ENCODE measurements at regions not wholly inside any gene's neighbourhood (a gene's known extent, or its start where the extent isn't known, plus 50 kb on each side); places are given as distances from the start of the nearest gene placed in this dataset.

DNA sequence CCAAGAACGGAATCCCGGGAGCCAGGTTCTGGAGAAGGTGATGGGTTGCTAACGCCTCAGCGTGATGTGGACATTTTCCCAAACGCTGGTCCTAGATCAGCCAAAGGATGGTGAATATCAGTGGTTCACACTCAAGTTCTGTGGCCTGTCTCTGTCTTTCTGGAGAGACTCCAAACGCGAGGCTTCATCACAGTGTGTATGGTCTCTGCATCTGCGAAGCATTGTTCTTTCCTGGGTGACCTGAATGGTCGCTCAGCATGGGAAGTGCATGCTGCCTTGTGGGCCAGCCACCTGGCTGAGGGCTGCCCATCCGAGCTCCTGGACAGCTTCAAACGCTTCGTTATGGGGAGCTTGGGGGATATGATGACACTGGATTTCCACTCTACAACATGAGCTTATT, 810.0 kb downstream of the TBC1D22A start:
- Histone ChIP-seq H3K9ac (ENCODE audit: low read length in 2 of 2) (no peak overlapping the region), H3K27ac (ENCODE audit: low read length) (no peak overlapping the region), H3K27me3 (ENCODE audit: control insufficient read depth in 1 of 2, insufficient read depth in 2 of 2, low read length in 2 of 2) (no peaks in the 10 kb centered on the region), H3K36me3 (ENCODE audit: control insufficient read depth in 2 of 2, insufficient read depth in 2 of 2, low read length in 2 of 2) (no peaks in the 10 kb centered on the region), H3K4me3 (ENCODE audit: low read length in 2 of 2) (no peak overlapping the region), H3K9me3 (ENCODE audit: control insufficient read depth in 2 of 2, low read length in 2 of 2) (no peaks in the 10 kb centered on the region), H3K4me1 (ENCODE audit: control insufficient read depth, insufficient read depth, low read length) (no peaks in the 10 kb centered on the region)

DNA sequence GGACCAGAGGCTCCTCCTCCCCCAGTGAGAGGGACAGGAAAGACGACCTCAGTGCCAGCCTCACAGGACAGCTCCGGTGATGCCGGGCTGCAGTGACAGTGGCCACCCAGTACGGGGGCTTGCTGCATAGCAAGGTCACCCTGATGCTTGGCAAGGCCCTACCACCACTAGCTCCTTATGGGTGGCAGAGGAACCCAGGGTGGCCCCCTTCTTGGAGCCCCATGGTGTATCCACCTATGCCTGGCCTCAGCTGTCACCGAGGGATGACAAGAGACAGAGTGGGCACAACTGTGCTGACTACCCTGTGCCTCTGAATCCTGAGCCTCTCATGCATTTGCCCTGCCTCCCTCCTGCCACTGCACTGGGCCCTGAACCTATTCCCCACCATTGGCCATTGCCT, 809.2 kb downstream of the TBC1D22A start:
- H3K27ac ChIP-seq (ENCODE audit: low read length), result no peak overlapping the region
- H3K36me3 ChIP-seq (ENCODE audit: control insufficient read depth in 2 of 2, insufficient read depth in 2 of 2, low read length in 2 of 2), result no peaks in the 10 kb centered on the region
- no peaks in the 10 kb centered on the region for H3K27me3 ChIP-seq (ENCODE audit: control insufficient read depth in 1 of 2, insufficient read depth in 2 of 2, low read length in 2 of 2)
- no peaks in the 10 kb centered on the region for H3K4me1 ChIP-seq (ENCODE audit: control insufficient read depth, insufficient read depth, low read length)
- H3K4me3 ChIP-seq (ENCODE audit: low read length in 2 of 2), result no peak overlapping the region
- H3K9ac ChIP-seq (ENCODE audit: low read length in 2 of 2), result no peak overlapping the region
- no peaks in the 10 kb centered on the region for H3K9me3 ChIP-seq (ENCODE audit: control insufficient read depth in 2 of 2, low read length in 2 of 2)

DNA sequence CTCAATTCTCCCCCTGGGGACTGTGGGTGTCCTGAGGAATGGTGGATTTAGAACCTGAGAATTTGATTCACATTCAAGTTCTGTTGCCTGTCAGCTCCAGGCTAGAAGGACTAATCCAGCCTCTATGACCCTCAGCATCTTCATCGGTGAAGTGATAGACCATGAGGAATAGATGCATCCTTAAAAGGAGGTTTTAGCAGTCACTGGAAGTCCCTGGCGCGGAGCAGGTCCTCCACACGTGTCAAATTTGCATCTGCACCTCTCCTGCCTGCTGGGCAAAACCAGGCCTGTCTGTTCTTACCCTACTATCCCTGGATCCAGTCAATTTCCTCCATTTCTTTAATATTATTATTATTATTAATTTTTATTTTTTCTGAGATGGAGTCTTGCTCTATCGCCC, 808.4 kb downstream of the TBC1D22A start:
- H3K27ac ChIP-seq (ENCODE audit: low read length), result no peak overlapping the region
- no peaks in the 10 kb centered on the region for H3K36me3 ChIP-seq (ENCODE audit: control insufficient read depth in 2 of 2, insufficient read depth in 2 of 2, low read length in 2 of 2)
- H3K4me1 ChIP-seq (ENCODE audit: control insufficient read depth, insufficient read depth, low read length), result no peaks in the 10 kb centered on the region
- H3K9me3 ChIP-seq (ENCODE audit: control insufficient read depth in 2 of 2, low read length in 2 of 2), result no peaks in the 10 kb centered on the region
- H3K9ac ChIP-seq (ENCODE audit: low read length in 2 of 2), result no peak overlapping the region
- no peak overlapping the region for H3K4me3 ChIP-seq (ENCODE audit: low read length in 2 of 2)
- no peaks in the 10 kb centered on the region for H3K27me3 ChIP-seq (ENCODE audit: control insufficient read depth in 1 of 2, insufficient read depth in 2 of 2, low read length in 2 of 2)

DNA sequence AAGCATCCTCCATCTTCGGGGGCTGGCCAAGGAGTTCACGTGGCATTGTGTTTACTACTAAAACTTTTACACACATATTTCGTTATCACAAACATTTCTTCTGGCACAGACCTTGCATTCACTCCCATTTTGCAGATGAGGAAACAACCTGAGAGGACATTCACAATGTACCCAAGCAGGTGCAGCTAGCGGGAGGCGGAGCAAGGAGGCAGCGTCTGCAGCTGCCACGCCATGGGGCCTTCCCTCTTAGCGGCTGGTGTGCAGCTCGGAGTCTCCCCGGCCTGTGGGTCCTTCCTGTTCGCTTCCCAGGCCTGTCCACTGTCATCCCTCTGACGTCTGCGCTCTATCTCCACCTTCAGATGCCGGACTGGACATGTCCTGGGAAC, 807.8 kb downstream of the TBC1D22A start:
- H3K36me3 ChIP-seq (ENCODE audit: control insufficient read depth in 2 of 2, insufficient read depth in 2 of 2, low read length in 2 of 2), result no peaks in the 10 kb centered on the region
- no peak overlapping the region for H3K4me3 ChIP-seq (ENCODE audit: low read length in 2 of 2)
- H3K27me3 ChIP-seq (ENCODE audit: control insufficient read depth in 1 of 2, insufficient read depth in 2 of 2, low read length in 2 of 2), result no peaks in the 10 kb centered on the region
- H3K4me1 ChIP-seq (ENCODE audit: control insufficient read depth, insufficient read depth, low read length), result peaks cover 4% of the 10 kb centered on the region
- H3K27ac ChIP-seq (ENCODE audit: low read length), result no peak overlapping the region
- H3K9ac ChIP-seq (ENCODE audit: low read length in 2 of 2), result no peak overlapping the region
- H3K9me3 ChIP-seq (ENCODE audit: control insufficient read depth in 2 of 2, low read length in 2 of 2), result no peaks in the 10 kb centered on the region

DNA sequence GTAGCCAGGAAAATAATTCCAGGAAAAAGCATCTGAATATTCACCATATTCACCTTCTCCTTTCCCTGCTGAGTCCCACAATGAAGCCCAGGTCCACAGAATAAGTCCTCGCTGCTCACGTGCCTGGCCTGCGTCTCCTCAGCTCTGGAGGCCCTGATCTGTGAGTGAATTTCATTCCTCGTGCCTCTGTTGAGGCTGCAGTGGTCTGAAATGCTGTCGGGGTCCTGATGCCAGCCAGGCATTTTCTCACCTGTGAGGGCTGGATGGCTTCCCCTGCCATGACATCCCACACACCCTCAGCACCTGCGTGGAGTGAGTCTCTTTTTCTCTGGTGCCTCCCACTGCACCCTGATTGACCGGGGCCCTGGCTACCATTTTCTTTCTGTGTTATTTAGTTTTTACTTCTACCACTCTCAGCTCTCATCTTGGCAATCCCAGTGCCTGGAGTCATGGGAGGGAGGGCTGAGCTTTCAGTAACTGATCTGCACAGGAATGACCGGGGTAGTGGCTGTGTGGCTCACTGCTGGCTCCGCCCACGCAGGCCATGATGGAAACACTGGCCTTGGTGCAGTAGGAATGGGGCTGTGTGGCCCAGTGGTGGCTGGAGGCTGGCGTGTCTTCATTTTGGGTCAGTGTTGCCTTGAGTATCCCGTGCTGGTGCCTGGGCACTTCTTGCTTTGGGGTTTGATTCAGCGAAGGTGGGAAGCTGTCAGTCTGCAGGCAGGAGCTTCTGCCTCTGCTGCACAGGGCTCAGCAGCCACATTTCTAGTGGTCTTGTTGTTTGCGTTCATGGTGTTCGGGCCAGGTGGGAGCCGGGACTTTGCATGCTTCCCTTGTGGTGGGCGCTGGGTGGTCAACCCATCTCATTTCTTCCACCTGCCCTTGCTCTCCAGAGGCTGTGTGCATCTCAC, 807.2 kb downstream of the TBC1D22A start:
- no peaks in the 10 kb centered on the region for H3K9me3 ChIP-seq (ENCODE audit: control insufficient read depth in 2 of 2, low read length in 2 of 2)
- peaks cover 11% of the 10 kb centered on the region for H3K4me1 ChIP-seq (ENCODE audit: control insufficient read depth, insufficient read depth, low read length)
- H3K27ac ChIP-seq (ENCODE audit: low read length), result no peak overlapping the region
- no peak overlapping the region for H3K4me3 ChIP-seq (ENCODE audit: low read length in 2 of 2)
- H3K27me3 ChIP-seq (ENCODE audit: control insufficient read depth in 1 of 2, insufficient read depth in 2 of 2, low read length in 2 of 2), result no peaks in the 10 kb centered on the region
- H3K9ac ChIP-seq (ENCODE audit: low read length in 2 of 2), result no peak overlapping the region
- H3K36me3 ChIP-seq (ENCODE audit: control insufficient read depth in 2 of 2, insufficient read depth in 2 of 2, low read length in 2 of 2), result no peaks in the 10 kb centered on the region

DNA sequence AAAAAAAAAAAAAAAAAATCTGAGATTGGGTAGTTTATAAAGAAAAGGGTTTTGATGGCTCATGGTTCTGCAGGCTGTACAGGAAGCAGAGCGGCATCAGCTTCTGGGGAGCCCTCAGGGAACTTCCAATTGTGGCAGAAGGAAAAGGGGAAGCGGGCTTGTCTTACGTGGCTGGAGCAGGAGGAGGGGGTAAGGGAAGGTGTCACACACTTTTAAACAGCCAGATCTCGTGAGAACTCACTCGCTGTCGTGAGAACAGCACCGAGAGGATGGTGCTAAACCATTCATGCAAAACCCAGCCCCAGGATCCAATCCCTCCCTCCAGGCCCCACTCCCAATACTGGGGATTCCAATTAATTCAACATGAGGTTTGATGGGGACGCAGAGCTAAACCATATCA, 806.2 kb downstream of the TBC1D22A start:
- Histone ChIP-seq H3K4me3 (ENCODE audit: low read length in 2 of 2) (no peak overlapping the region), H3K27ac (ENCODE audit: low read length) (no peak overlapping the region), H3K4me1 (ENCODE audit: control insufficient read depth, insufficient read depth, low read length) (peaks cover 16% of the 10 kb centered on the region), H3K27me3 (ENCODE audit: control insufficient read depth in 1 of 2, insufficient read depth in 2 of 2, low read length in 2 of 2) (no peaks in the 10 kb centered on the region), H3K36me3 (ENCODE audit: control insufficient read depth in 2 of 2, insufficient read depth in 2 of 2, low read length in 2 of 2) (no peaks in the 10 kb centered on the region), H3K9me3 (ENCODE audit: control insufficient read depth in 2 of 2, low read length in 2 of 2) (no peaks in the 10 kb centered on the region), H3K9ac (ENCODE audit: low read length in 2 of 2) (no peak overlapping the region)

DNA sequence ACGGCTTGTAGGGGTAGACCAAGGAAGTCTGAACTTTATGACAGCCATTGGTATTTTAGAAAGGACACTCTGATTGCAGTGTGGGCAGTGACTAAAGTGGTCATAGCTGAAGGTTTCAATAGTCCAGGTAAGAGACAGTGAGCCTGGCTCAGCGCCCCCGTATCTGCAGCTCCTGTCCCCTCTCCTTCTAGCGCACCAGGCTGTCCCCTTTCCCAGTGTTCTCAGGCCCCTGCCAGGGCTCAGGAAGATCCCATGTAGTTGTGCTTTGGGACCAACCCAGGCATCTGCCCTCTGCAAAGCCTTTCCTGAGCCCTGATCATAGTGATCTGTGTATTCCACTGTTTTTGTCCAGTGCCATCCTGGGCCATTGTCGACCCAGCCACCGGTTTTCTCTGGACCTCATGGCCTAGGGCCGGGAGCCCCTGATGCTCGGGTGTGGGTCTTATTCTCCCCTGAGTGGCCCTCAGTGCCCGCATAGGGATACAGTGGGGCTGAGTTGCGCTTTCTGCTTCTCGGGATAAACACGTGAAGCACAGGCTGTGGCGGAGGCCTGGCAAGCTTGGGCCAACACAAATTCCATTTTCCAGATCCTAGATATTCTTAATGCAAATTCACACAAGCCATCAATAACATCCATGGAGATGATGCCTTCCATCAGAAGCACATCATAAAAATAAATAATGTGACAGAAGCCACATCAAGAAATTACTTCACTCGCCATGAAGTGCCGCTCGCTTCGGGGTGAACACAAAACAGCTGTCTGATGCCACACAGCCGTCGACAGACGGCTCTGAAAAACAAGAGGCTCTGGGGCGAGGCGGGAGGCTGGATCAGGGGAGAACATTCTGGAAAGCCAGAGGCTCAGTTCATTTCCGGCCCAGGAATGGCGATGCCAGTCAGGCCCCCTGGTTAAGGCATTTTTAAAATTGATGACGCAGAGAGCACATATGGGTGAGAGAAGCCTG, 805.0 kb downstream of the TBC1D22A start:
- H3K4me1 ChIP-seq (ENCODE audit: control insufficient read depth, insufficient read depth, low read length), result peaks cover 16% of the 10 kb centered on the region
- no peaks in the 10 kb centered on the region for H3K27me3 ChIP-seq (ENCODE audit: control insufficient read depth in 1 of 2, insufficient read depth in 2 of 2, low read length in 2 of 2)
- H3K27ac ChIP-seq (ENCODE audit: low read length), result no peak overlapping the region
- no peaks in the 10 kb centered on the region for H3K9me3 ChIP-seq (ENCODE audit: control insufficient read depth in 2 of 2, low read length in 2 of 2)
- no peak overlapping the region for H3K9ac ChIP-seq (ENCODE audit: low read length in 2 of 2)
- no peak overlapping the region for H3K4me3 ChIP-seq (ENCODE audit: low read length in 2 of 2)
- H3K36me3 ChIP-seq (ENCODE audit: control insufficient read depth in 2 of 2, insufficient read depth in 2 of 2, low read length in 2 of 2), result no peaks in the 10 kb centered on the region

DNA sequence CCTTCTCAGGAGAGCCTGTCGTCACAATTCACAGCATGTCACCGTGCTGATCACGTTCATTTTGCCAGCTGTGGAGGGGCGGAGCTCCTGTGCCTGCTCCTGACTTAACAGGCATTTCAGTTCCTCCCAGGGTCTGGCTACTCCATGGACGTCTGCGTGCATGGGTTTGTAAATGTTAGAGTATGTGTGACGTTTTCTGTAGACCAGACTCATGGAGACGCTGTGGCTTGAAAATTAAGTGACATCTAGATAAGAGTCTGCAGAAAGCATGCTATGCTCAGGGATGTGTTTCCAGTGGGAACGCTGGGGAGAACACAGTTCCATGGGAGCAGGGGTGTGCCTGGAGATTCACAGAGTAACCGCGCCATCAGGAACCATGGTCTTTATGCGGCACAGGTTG, 804.0 kb downstream of the TBC1D22A start:
- Histone ChIP-seq H3K4me3 (ENCODE audit: low read length in 2 of 2) (no peak overlapping the region), H3K9me3 (ENCODE audit: control insufficient read depth in 2 of 2, low read length in 2 of 2) (no peaks in the 10 kb centered on the region), H3K27me3 (ENCODE audit: control insufficient read depth in 1 of 2, insufficient read depth in 2 of 2, low read length in 2 of 2) (no peaks in the 10 kb centered on the region), H3K4me1 (ENCODE audit: control insufficient read depth, insufficient read depth, low read length) (peaks cover 16% of the 10 kb centered on the region), H3K27ac (ENCODE audit: low read length) (no peak overlapping the region), H3K9ac (ENCODE audit: low read length in 2 of 2) (no peak overlapping the region), H3K36me3 (ENCODE audit: control insufficient read depth in 2 of 2, insufficient read depth in 2 of 2, low read length in 2 of 2) (no peaks in the 10 kb centered on the region)

DNA sequence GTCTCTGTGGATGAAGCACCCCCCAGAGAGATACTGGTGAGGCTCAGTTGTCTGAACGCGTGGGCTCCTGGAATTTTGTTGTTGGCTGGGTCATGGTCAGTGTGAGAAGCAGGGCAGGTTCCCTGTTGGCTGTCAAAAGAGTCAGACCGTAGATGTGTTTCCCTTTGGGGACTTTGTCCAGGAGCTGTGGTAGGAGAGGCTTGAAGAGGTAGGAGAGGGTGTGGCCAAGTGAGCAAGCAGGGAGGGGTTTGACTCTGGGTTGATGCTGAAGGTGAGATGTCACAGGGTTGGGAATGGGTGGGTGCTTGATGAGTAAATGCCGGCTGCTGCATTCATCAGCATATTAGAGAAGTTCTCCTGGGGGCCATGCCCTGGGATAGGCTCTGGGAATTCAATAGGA, 803.2 kb downstream of the TBC1D22A start:
- no peaks in the 10 kb centered on the region for H3K36me3 ChIP-seq (ENCODE audit: control insufficient read depth in 2 of 2, insufficient read depth in 2 of 2, low read length in 2 of 2)
- no peak overlapping the region for H3K9ac ChIP-seq (ENCODE audit: low read length in 2 of 2)
- H3K27ac ChIP-seq (ENCODE audit: low read length), result no peak overlapping the region
- H3K9me3 ChIP-seq (ENCODE audit: control insufficient read depth in 2 of 2, low read length in 2 of 2), result no peaks in the 10 kb centered on the region
- no peaks in the 10 kb centered on the region for H3K27me3 ChIP-seq (ENCODE audit: control insufficient read depth in 1 of 2, insufficient read depth in 2 of 2, low read length in 2 of 2)
- no peak overlapping the region for H3K4me3 ChIP-seq (ENCODE audit: low read length in 2 of 2)
- H3K4me1 ChIP-seq (ENCODE audit: control insufficient read depth, insufficient read depth, low read length), result peaks cover 16% of the 10 kb centered on the region

DNA sequence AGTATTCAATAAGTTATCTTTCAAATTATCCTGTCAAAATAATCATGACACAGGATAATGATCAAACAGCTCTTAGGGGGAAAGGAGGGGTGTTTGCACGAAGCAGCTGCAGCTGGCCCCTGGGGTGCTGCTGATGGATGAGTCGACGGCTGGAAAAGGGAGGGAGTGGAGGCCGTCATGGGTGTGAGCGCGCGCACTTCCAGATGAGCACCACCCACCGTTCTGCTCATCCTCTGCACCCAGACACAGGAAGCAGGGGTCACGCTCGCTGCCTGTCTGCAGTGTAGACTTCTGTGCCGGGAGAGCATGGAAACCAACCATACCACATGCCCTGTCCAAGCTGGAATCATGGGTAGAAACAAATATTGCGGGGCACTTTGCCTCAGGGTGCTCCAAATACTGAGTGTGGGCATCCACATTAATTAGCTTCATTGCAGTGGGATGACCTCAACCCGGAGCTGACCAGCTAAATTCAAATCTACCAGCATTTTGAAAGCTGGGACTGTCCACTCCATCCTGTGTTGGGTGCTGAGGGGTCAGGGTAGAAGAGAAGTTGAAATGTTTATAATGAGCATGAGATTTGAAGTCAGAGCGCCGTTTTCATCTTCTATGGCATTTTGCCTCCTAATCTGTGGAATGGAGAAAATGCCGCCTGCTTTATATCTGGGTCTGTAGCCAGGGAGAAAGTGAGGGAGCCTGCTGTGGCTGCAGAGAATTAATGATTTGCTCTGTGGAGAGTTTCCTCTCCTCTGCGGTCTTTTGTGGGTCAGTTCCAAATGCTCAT, 802.4 kb downstream of the TBC1D22A start:
- Histone ChIP-seq H3K9ac (ENCODE audit: low read length in 2 of 2) (no peak overlapping the region), H3K9me3 (ENCODE audit: control insufficient read depth in 2 of 2, low read length in 2 of 2) (no peaks in the 10 kb centered on the region), H3K27ac (ENCODE audit: low read length) (no peak overlapping the region), H3K4me1 (ENCODE audit: control insufficient read depth, insufficient read depth, low read length) (peaks cover 16% of the 10 kb centered on the region), H3K27me3 (ENCODE audit: control insufficient read depth in 1 of 2, insufficient read depth in 2 of 2, low read length in 2 of 2) (no peaks in the 10 kb centered on the region), H3K36me3 (ENCODE audit: control insufficient read depth in 2 of 2, insufficient read depth in 2 of 2, low read length in 2 of 2) (no peaks in the 10 kb centered on the region), H3K4me3 (ENCODE audit: low read length in 2 of 2) (peak overlapping the region in 1 of 2 donors; percentile 49)

All from stomach smooth muscle (tissue), 2 donors.